GM21619 (cell line): ENCODE measurements at regions not wholly inside any gene's neighbourhood (a gene's known extent, or its start where the extent isn't known, plus 50 kb on each side); places are given as distances from the start of the nearest gene placed in this dataset.
"Not testable (repeated sequence)": the region's sequence is repeated elsewhere in the genome, so short reads cannot be mapped to it uniquely, and the experiment has no call there.

Experiments
- ATAC-seq: cut with Tn5 transposase; IDR thresholded peaks from one replicate; pipeline ENCODE4 v1.9.1; 2021; ENCODE audit not compliant: unreplicated experiment

DNA sequence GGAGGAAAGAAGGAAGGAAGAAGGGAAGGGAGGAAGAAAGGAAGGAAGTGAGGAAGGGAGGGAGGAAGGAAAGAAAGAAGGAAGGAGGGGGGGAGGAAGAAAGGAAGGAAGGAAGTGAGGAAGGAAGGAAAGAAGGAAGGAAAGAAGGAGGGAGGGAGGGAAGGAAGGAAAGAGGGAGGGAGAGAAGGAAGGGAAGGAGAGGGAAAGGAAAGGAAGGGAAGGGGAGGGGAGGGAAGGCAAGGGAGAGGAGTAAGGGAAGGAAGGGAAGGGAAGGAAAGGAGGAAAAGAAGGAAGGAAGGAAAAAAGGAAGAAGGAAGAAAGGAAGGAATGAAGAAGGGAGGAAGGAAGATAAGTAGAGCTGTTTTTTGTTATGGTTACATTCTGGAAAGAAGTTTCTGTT, 141.2 kb downstream of the LRRC3B start:
- ATAC-seq: no peak

DNA sequence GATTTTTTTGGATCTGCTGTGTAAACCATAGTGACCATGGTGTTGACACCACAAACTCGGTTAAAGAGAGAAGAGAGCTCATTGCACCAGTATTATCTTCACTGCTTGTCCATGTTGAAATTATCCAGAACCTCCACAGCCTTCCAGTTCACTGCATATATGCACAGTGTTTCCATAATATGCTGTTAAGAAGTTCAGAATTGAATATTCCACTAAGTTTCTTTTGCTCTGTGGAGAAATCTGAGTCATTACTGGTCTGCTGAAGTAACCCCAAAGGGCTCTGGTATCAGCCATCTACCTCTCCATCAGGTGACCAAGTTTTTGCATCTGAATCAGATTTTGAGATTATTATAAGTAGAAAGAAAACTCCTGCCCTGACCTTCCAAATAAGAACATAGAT, 143.5 kb downstream of the LRRC3B start:
- no peak for ATAC-seq

- no peak for ATAC-seq
Measured at GRCh38 chr3:26768068-26768651, 145.6 kb downstream of the LRRC3B start.

DNA sequence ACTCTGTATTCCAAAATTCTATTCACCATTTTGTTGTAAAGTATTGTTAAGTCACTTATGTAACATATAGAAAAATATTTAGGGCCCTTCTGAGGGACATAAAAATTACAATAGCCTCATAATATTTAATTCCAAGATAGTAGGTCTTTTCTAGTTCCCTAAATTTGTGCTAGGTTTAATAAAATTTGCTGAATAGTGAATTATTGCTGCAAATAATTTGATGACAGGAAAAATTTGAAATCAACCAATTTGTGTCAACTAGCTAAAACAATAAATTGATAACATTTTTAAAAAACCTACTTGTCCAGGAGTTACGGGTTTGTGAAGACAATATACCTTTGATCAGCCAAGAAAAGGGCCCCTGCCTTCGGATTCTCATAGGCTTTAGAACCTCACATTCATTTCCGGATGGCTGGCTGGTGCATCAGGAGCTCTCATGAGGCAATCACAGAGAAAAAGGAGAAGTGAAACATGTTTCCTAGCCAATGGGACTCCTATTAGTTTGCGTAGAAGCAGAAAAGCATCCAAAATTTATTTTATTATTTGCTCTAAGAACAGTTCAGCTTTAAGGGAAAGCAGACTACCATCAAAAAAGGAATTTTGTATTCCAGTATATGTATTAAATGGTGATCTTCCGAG, 177.2 kb downstream of the LRRC3B start:
- no peak for ATAC-seq

GRCh38 chr3:26807272-26807671, 184.7 kb downstream of the LRRC3B start:
- ATAC-seq: no peak

GRCh38 chr3:26825454-26825853, 202.9 kb downstream of the LRRC3B start:
- ATAC-seq: no peak

GRCh38 chr3:26827169-26827568, 204.6 kb downstream of the LRRC3B start:
- ATAC-seq: no peak

GRCh38 chr3:26838026-26838425, 215.5 kb downstream of the LRRC3B start:
- ATAC-seq: no peak

- no peak for ATAC-seq
Measured at GRCh38 chr3:26839001-26839400, 216.4 kb downstream of the LRRC3B start.

- ATAC-seq: no peak
Measured at GRCh38 chr3:26840272-26840870, 217.8 kb downstream of the LRRC3B start.

DNA sequence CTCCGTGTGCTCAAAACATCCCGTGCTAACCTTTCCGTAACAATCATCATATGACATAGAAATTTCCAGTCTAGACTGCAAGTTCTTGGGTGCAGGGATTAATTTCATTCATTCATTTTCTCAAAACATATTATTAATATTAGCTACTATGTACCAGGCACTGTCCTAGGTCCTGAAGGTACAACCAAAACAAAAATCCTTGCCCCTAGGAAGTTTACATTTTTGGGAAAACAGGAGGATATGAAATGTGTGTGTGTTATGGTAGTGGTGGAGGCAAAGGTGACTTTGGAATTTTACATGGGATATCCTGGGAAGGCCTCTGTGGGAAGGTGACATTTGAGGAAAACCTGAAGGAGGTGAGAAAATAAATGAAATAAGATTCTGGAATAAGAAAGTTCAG, 222.6 kb downstream of the LRRC3B start:
- no peak for ATAC-seq

GRCh38 chr3:26847680-26848079, 225.1 kb downstream of the LRRC3B start:
- ATAC-seq: no peak

DNA sequence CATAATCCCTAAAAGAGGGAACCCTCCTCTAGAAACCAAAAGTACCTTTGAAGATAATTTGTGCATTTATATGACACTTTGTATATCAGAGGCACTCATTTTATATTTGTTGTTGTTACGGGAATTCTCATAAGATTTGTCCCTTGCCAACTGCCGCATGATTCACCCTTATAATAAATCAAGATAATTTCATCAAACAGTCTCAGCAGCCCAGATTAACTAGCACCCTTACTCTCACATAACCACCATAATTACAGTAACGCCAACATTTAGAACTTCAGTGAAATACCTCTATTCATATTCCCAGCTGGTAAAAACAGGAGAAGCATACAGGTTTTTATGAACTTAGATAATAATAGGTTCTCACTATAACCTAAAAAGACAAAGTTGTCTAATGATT, 271.9 kb downstream of the LRRC3B start:
- ATAC-seq: no peak

GRCh38 chr3:26915208-26915607, 292.6 kb downstream of the LRRC3B start:
- ATAC-seq: no peak

GRCh38 chr3:26920646-26921478, 298.3 kb downstream of the LRRC3B start:
- ATAC-seq: no peak

DNA sequence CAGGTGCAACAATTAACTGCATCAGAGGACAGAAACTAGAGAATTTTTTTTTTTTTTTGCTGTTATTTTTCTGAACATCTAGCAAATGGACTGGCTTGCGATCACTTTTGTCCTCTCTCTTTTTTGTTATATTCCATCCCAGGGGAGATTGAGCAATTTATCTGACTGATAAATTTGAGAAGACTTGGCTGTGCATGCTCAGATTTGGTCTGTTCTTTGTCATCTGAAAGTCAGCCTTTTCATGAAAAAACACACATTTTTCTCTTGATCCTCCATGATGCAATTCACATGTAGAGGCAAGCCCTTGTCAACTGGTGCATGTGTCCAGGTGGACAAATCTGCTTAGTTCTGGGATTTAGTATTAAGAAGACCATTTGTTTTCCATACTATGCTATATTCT, 309.3 kb downstream of the LRRC3B start:
- no peak for ATAC-seq

GRCh38 chr3:26932752-26933151, 310.2 kb downstream of the LRRC3B start:
- no peak for ATAC-seq

GRCh38 chr3:26945480-26945879, 322.9 kb downstream of the LRRC3B start:
- not testable (repeated sequence) for ATAC-seq

DNA sequence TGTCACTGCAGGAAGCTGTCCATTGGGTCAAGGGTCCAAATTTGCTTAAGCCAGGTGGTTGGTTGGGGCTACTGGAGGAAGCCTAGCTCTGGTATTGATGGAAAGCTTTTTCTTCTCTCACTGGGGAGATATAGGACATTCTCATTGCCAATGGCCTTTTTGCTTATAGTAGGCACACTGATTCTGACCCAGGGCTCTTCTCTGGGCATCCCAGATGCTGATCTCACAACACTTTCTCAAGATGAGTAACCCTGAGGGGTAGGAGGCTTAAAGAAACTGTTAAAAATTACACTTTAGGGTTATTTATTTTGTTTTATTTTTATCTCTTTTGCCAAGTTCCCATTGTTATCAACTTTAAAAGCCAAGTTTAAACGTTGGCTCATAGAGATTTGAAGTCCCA, 337.8 kb downstream of the LRRC3B start:
- peak; percentile 48 for ATAC-seq

GRCh38 chr3:26962492-26963360, 340.2 kb downstream of the LRRC3B start:
- peak; percentile 94 for ATAC-seq

DNA sequence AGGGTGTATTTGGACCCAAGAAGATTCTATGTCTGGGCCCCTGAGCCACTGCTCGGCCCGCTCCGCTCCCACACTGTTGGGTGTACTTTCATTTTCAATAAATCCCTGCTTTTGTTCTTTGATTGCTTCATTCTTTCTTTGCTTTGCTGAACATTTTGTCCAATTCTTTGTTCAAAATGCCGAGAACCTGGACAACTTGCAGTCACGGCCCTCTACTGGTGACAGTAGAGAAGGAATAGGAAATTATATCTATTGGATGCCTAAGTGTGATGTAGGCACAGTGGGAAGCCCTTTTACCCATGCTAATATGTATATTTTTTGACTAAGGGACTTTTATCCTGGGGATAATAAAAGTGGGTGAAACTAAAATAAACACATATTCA, 340.8 kb downstream of the LRRC3B start:
- no peak for ATAC-seq
